ENCODE measurements at regions not wholly inside any gene's neighbourhood (a gene's known extent, or its start where the extent isn't known, plus 50 kb on each side); places are given as distances from the start of the nearest gene placed in this dataset.

DNA sequence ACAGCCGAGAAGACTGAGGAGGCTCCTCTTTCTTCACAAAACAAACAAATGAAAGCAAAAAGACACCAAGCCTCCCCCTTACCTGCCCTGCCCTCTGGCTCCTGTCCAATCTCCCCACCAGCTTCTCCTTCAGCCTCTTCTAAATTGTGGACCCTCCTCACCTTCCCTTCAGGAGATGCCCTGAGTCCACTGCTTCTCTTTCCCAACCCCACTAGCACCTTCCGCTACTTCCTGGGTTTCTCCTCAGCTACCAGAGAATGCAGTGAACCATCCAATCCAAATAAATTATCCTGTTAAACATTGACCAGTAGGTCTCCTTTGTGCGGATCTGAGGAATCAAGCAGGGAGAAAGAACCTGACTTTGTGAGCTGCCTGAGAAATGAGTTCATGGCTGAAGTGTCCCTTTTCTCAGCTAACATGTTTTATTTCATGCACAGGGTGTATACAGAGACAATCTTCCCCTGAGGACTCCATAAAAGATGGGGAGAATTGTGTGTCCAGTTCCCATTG lies 63.2 kb upstream of the VPREB1 start:
- TF ChIP-seq CTCF (IDR thresholded peaks at IDR 0.05; ENCODE audit: control extremely low read depth in 1 of 3, insufficient read depth in 1 of 3, low read depth in 1 of 3, low read length in 3 of 3) = no peak
- TF ChIP-seq RAD21 (IDR thresholded peaks at IDR 0.05 in 1 of 2, conservative IDR thresholded peaks at IDR 0.05 in 1 of 2; ENCODE audit: low read depth in 2 of 2, low read length in 2 of 2) = no peak
